Cardiac muscle cell (in vitro differentiated cells and primary cell): ENCODE measurements at regions not wholly inside any gene's neighbourhood (a gene's known extent, or its start where the extent isn't known, plus 50 kb on each side); places are given as distances from the start of the nearest gene placed in this dataset.

Source experiments
- DNase-seq, 2 donors: peaks; one replicate each; pipeline versions ENCODE4 v3.0.0 to v3.0.0-alpha.2; 2010 to 2017; ENCODE audit warnings: low read depth in 1 of 2, low spot score in 1 of 2
- H3K27ac ChIP-seq: fragments of 200-600 bp; sonication (generic); 2 replicates; pipeline ENCODE4 v1.5.1; 2016
- H3K27me3 ChIP-seq: fragments of 200-600 bp; sonication (generic); 2 replicates; pipeline ENCODE4 v1.6.0; 2016; ENCODE audit warnings: control low read depth
- H3K36me3 ChIP-seq: fragments of 200-600 bp; sonication (generic); 2 replicates; pipeline ENCODE4 v1.5.1; 2016; ENCODE audit warnings: control low read depth
- H3K4me1 ChIP-seq: fragments of 200-600 bp; sonication (generic); 2 replicates; pipeline ENCODE4 v1.8.1; 2017; ENCODE audit warnings: low read depth, mild to moderate bottlenecking, mixed run types
- H3K4me3 ChIP-seq: fragments of 200-600 bp; sonication (generic); 2 replicates; pipeline ENCODE4 v1.5.1; 2016; ENCODE audit warnings: mild to moderate bottlenecking
- H3K9me3 ChIP-seq: fragments of 200-600 bp; sonication (generic); 2 replicates; pipeline ENCODE4 v1.5.1; 2017; ENCODE audit warnings: low read depth, mild to moderate bottlenecking, control low read depth
- CTCF ChIP-seq: IDR thresholded peaks from 2 replicates; pipeline ENCODE4 v1.5.1; 2012; ENCODE audit warnings: low read depth, mild to moderate bottlenecking, low read length

- Histone ChIP-seq H3K27me3 (no peaks in the 10 kb centered on the region), H3K36me3 (no peaks in the 10 kb centered on the region), H3K4me1 (no peaks in the 10 kb centered on the region), H3K9me3 (no peaks in the 10 kb centered on the region), H3K4me3 (no peak overlapping the region), H3K27ac (no peak overlapping the region)
- DNase-seq, result no peak
- no peak for TF ChIP-seq CTCF
These were observed 93.3 kb upstream of the SPRED2 start for GRCh38 chr2:65525616-65526231.

GRCh38 chr2:65522922-65523321, 90.5 kb upstream of the SPRED2 start:
- Histone ChIP-seq H3K27me3 (no peaks in the 10 kb centered on the region), H3K36me3 (no peaks in the 10 kb centered on the region), H3K9me3 (no peaks in the 10 kb centered on the region), H3K27ac (no peak overlapping the region), H3K4me1 (no peaks in the 10 kb centered on the region), H3K4me3 (no peak overlapping the region)
- DNase-seq, result no peak
- TF ChIP-seq CTCF, result no peak

GRCh38 chr2:65518751-65519150, 86.4 kb upstream of the SPRED2 start:
- DNase-seq, result no peak
- TF ChIP-seq CTCF, result no peak
- H3K9me3 ChIP-seq, result no peaks in the 10 kb centered on the region
- no peaks in the 10 kb centered on the region for H3K4me1 ChIP-seq
- H3K27me3 ChIP-seq, result no peaks in the 10 kb centered on the region
- no peaks in the 10 kb centered on the region for H3K36me3 ChIP-seq
- no peak overlapping the region for H3K4me3 ChIP-seq
- no peak overlapping the region for H3K27ac ChIP-seq

GRCh38 chr2:65514555-65515195, 82.3 kb upstream of the SPRED2 start:
- no peak overlapping the region for H3K27ac ChIP-seq
- no peaks in the 10 kb centered on the region for H3K27me3 ChIP-seq
- TF ChIP-seq CTCF, result no peak
- H3K4me1 ChIP-seq, result no peaks in the 10 kb centered on the region
- DNase-seq, result no peak
- H3K36me3 ChIP-seq, result no peaks in the 10 kb centered on the region
- H3K9me3 ChIP-seq, result no peaks in the 10 kb centered on the region
- H3K4me3 ChIP-seq, result no peak overlapping the region

GRCh38 chr2:65512783-65513182, 80.4 kb upstream of the SPRED2 start:
- no peak overlapping the region for H3K27ac ChIP-seq
- no peaks in the 10 kb centered on the region for H3K4me1 ChIP-seq
- H3K36me3 ChIP-seq, result no peaks in the 10 kb centered on the region
- no peak for DNase-seq
- no peaks in the 10 kb centered on the region for H3K9me3 ChIP-seq
- H3K4me3 ChIP-seq, result no peak overlapping the region
- H3K27me3 ChIP-seq, result no peaks in the 10 kb centered on the region
- no peak for TF ChIP-seq CTCF
